ENCODE measurements at regions not wholly inside any gene's neighbourhood (a gene's known extent, or its start where the extent isn't known, plus 50 kb on each side); places are given as distances from the start of the nearest gene placed in this dataset.
"Not testable (repeated sequence)": the region's sequence is repeated elsewhere in the genome, so short reads cannot be mapped to it uniquely, and the experiment has no call there.

DNA sequence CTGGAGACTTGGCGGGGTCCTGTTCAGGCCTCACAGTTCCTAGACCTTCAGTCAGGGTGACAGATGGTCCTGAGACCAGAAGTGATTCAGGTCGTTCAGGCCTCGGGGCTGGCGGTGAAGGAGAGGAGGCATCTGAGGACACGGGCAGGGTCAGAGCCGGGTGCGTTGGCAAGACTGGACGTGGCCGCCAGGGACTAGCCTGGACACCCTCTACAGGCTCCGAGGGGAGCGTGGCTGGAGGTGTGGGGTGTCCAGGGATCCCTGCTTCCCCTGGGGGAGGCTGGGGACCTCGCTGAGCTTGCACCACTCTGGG is 64.0 kb upstream of the TARDBP start:
- peaks cover 12% of the 10 kb centered on the region for H3K4me1 Mint-ChIP-seq (ENCODE audit: unreplicated experiment)
- H3K4me3 Mint-ChIP-seq, result no peak overlapping the region
- no peak for TF ChIP-seq CTCF (conservative IDR thresholded peaks at IDR 0.05)
- H3K27me3 Mint-ChIP-seq, result peaks cover 8% of the 10 kb centered on the region
- no peak overlapping the region for H3K27ac Mint-ChIP-seq
- DNase-seq (ENCODE audit: extremely low spot score, unreplicated experiment), result no peak
- no peaks in the 10 kb centered on the region for H3K9me3 Mint-ChIP-seq
- no peaks in the 10 kb centered on the region for H3K36me3 Mint-ChIP-seq

DNA sequence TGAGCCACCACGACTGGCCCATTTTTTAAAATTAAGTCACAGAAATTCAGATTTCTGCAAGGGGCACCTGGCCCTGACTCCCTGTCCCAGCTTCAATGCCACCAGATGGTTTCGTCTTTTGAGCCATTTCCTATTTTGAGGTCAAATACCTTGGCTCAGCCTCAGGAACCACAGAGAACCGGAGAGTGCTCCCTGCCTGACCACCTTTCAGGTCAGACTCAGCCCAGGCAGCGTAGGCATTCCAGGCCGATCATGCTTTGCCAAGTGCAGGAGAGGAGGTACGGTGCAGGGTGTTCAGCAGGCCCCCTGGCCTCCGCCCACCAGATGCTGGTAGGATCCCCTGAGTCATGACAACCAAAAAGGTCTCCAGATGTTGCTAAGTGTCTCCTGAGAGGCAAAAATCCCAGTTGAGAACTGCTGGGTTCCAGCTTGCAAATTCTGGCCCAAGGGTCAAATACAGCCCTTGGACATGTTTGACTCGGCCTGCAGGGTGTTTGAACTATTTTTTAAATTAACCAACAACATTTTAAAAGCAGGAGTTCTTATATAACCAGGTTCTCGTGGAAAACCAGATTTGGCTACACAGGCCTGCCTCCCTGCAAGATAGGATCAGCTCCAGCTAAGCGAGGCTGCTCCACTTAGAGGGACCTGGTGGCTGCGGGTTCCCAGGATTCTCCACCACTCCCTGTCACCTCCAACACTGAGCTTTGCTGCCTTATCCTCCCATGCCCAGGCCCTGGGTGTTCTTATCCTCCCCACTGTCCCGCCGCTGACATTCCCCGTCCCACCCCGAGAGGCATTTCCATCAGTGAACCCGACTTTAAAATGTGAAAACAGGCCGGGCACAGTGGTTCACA is 61.9 kb upstream of the TARDBP start:
- Mint-ChIP-seq H3K27ac (no peak overlapping the region), H3K9me3 (no peaks in the 10 kb centered on the region), H3K4me3 (no peak overlapping the region)

GRCh38 chr1:10951298-10951697 is 61.2 kb upstream of the TARDBP start:
- H3K9me3 Mint-ChIP-seq; H3K27me3 Mint-ChIP-seq; H3K4me1 Mint-ChIP-seq (ENCODE audit: unreplicated experiment); DNase-seq (ENCODE audit: extremely low spot score, unreplicated experiment); H3K27ac Mint-ChIP-seq; H3K4me3 Mint-ChIP-seq; H3K36me3 Mint-ChIP-seq: not testable (repeated sequence)

More for the DNA sequence above, 61.9 kb upstream of the TARDBP start:
- Mint-ChIP-seq H3K4me1 (ENCODE audit: unreplicated experiment) (peaks cover 3% of the 10 kb centered on the region), H3K27me3 (no peaks in the 10 kb centered on the region), H3K36me3 (no peaks in the 10 kb centered on the region)
- DNase-seq (ENCODE audit: extremely low spot score, unreplicated experiment), result no peak
- TF ChIP-seq CTCF (conservative IDR thresholded peaks at IDR 0.05), result no peak

- no peaks in the 10 kb centered on the region for H3K4me1 Mint-ChIP-seq (ENCODE audit: unreplicated experiment)
- no peak for DNase-seq (ENCODE audit: extremely low spot score, unreplicated experiment)
- H3K27ac Mint-ChIP-seq, result no peak overlapping the region
- H3K36me3 Mint-ChIP-seq, result no peaks in the 10 kb centered on the region
- no peaks in the 10 kb centered on the region for H3K9me3 Mint-ChIP-seq
- H3K27me3 Mint-ChIP-seq, result no peaks in the 10 kb centered on the region
- no peak for TF ChIP-seq CTCF (conservative IDR thresholded peaks at IDR 0.05)
- no peak overlapping the region for H3K4me3 Mint-ChIP-seq
Observed at GRCh38 chr1:10951961-10952360, 60.5 kb upstream of the TARDBP start.

DNA sequence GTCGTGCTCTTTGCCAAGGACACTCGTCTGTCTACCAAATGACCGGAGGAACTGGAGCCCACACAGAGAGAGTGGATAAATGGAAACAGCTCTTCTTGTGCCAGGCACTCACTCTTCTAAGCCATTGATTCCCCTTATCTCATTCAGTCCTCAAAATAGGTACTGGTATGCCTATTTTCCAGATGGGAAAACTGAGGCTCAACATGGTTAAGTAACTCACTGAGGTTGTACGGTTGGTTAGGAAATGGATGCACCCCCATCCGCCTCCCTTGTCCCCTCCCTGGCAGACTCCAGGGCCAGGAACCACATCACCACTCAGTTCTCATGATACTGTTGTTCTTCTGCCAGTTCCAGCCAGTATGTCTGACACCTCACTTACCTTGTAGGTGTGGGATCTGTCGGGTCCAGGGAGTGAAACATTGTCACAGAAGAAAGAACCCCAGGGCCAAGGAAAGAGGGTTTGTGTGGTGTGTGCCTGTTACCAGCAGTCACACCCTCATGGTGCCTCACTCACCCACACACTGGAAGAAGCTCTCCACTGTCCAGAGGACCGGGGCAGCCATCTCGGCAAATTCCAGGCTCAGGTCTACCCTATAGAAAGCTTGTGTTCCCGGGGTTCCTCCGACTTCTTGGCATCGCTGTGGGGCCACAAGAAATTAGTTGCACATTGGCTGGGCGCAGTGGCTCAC is 58.8 kb upstream of the TARDBP start:
- Mint-ChIP-seq H3K9me3 (no peaks in the 10 kb centered on the region), H3K4me1 (ENCODE audit: unreplicated experiment) (no peaks in the 10 kb centered on the region), H3K4me3 (no peak overlapping the region), H3K27ac (no peak overlapping the region), H3K27me3 (peaks cover 3% of the 10 kb centered on the region), H3K36me3 (no peaks in the 10 kb centered on the region)
- no peak for TF ChIP-seq CTCF (conservative IDR thresholded peaks at IDR 0.05)
- no peak for DNase-seq (ENCODE audit: extremely low spot score, unreplicated experiment)

GRCh38 chr1:10957133-10957532 is 55.3 kb upstream of the TARDBP start:
- DNase-seq (ENCODE audit: extremely low spot score, unreplicated experiment), result no peak
- no peak overlapping the region for H3K4me3 Mint-ChIP-seq
- no peak overlapping the region for H3K27ac Mint-ChIP-seq
- peaks cover 3% of the 10 kb centered on the region for H3K27me3 Mint-ChIP-seq
- TF ChIP-seq CTCF (conservative IDR thresholded peaks at IDR 0.05), result no peak
- no peaks in the 10 kb centered on the region for H3K36me3 Mint-ChIP-seq
- no peaks in the 10 kb centered on the region for H3K9me3 Mint-ChIP-seq
- no peaks in the 10 kb centered on the region for H3K4me1 Mint-ChIP-seq (ENCODE audit: unreplicated experiment)
